GM12891 (cell line): ENCODE measurements at regions not wholly inside any gene's neighbourhood (a gene's known extent, or its start where the extent isn't known, plus 50 kb on each side); places are given as distances from the start of the nearest gene placed in this dataset.

Experiments
- PAX5 ChIP-seq: IDR thresholded peaks from 2 replicates; pipeline ENCODE4 v1.6.1; 2011; ENCODE audit warnings: low read length, moderate library complexity, mild to moderate bottlenecking; ENCODE audit not compliant: insufficient read depth, severe bottlenecking
- POLR2A ChIP-seq: IDR thresholded peaks from 2 replicates; pipeline ENCODE4 v1.6.1; 2011; ENCODE audit warnings: low read depth, low read length, control low read depth
- POLR2AphosphoS5 ChIP-seq: IDR thresholded peaks from 2 replicates; pipeline ENCODE4 v1.6.1; 2011; ENCODE audit warnings: low read depth, low read length, control low read depth
- TAF1 ChIP-seq: IDR thresholded peaks from 2 replicates; pipeline ENCODE4 v1.6.1; 2011; ENCODE audit warnings: low read depth, low read length, control low read depth

GRCh38 chr11:8744423-8744822 is 61.8 kb downstream of the RPL27A start:
- TF ChIP-seq POLR2AphosphoS5 (no peak), TAF1 (no peak), PAX5 (no peak), POLR2A (no peak)
